Hepatocyte (in vitro differentiated cells): ENCODE measurements at regions not wholly inside any gene's neighbourhood (a gene's known extent, or its start where the extent isn't known, plus 50 kb on each side); places are given as distances from the start of the nearest gene placed in this dataset.

Experiments used
- DNase-seq: peaks from one replicate; pipeline ENCODE4 v3.0.0-alpha.2; 2016; ENCODE audit warnings: low spot score
- H2AFZ ChIP-seq: fragments of 200-600 bp; sonication (generic); 2 replicates; pipeline ENCODE4 v1.6.0; 2016; ENCODE audit warnings: antibody characterized with exemption, mild to moderate bottlenecking
- H3K27ac ChIP-seq: fragments of 200-600 bp; sonication (generic); 2 replicates; pipeline ENCODE4 v1.5.1; 2016; ENCODE audit warnings: mild to moderate bottlenecking
- H3K27me3 ChIP-seq: fragments of 200-600 bp; sonication (generic); 2 replicates; pipeline ENCODE4 v1.6.1; 2016
- H3K36me3 ChIP-seq: fragments of 200-600 bp; sonication (generic); replicated peaks from 2 replicates; pipeline ENCODE4 v1.5.1; 2016; ENCODE audit warnings: low read depth; ENCODE audit not compliant: insufficient read depth
- H3K4me1 ChIP-seq: fragments of 200-600 bp; sonication (generic); 2 replicates; pipeline ENCODE4 v1.5.1; 2016; ENCODE audit warnings: mild to moderate bottlenecking, moderate library complexity; ENCODE audit not compliant: insufficient read depth
- H3K4me2 ChIP-seq: fragments of 200-600 bp; sonication (generic); 2 replicates; pipeline ENCODE4 v1.6.0; 2016
- H3K4me3 ChIP-seq: fragments of 200-600 bp; sonication (generic); 2 replicates; pipeline ENCODE4 v1.5.1; 2016; ENCODE audit warnings: mild to moderate bottlenecking
- H3K79me2 ChIP-seq: fragments of 200-600 bp; sonication (generic); 2 replicates; pipeline ENCODE4 v1.6.0; 2017; ENCODE audit warnings: mild to moderate bottlenecking
- H3K9me2 ChIP-seq: fragments of 200-600 bp; sonication (generic); replicated peaks from 2 replicates; pipeline ENCODE4 v1.6.0; 2017; ENCODE audit warnings: mild to moderate bottlenecking; ENCODE audit not compliant: insufficient read depth
- H3K9me3 ChIP-seq: fragments of 200-600 bp; sonication (generic); 2 replicates; pipeline ENCODE4 v1.5.1; 2016; ENCODE audit warnings: low read depth, mild to moderate bottlenecking
- H4K20me1 ChIP-seq: fragments of 200-600 bp; sonication (generic); 2 replicates; pipeline ENCODE4 v1.6.0; 2016; ENCODE audit warnings: mild to moderate bottlenecking; ENCODE audit not compliant: insufficient read depth, poor library complexity, severe bottlenecking
- EZH2 ChIP-seq: fragments of 200-600 bp; sonication (generic); IDR thresholded peaks from 2 replicates; pipeline ENCODE4 v1.6.1; 2016; ENCODE audit warnings: antibody characterized with exemption, mild to moderate bottlenecking, borderline replicate concordance
- EZH2phosphoT487 ChIP-seq: fragments of 200-600 bp; sonication (generic); IDR thresholded peaks from one replicate; pipeline ENCODE4 v1.6.1; 2018; ENCODE audit warnings: antibody characterized with exemption, mild to moderate bottlenecking, low read depth, moderate library complexity; ENCODE audit not compliant: unreplicated experiment, severe bottlenecking
- WGBS: methylation state at CpG from one replicate; pipeline ENCODE4 v1.1.6; 2016; ENCODE audit warnings: low lambda C conversion rate; ENCODE audit errors: missing lambda C conversion rate; 5-methylcytosine and 5-hydroxymethylcytosine counted together
- TF ChIP-seq, protein P1 (sequence below): fragments of 200-600 bp; sonication (generic); IDR thresholded peaks from 2 replicates; pipeline ENCODE4 v1.5.1; 2016; ENCODE audit warnings: antibody characterized with exemption, mild to moderate bottlenecking; ENCODE audit not compliant: poor library complexity

- H3K27me3 ChIP-seq: no peaks in the 10 kb centered on the region
- H3K4me2 ChIP-seq: no peak overlapping the region
- no peaks in the 10 kb centered on the region for H3K36me3 ChIP-seq
- DNase-seq: no peak
- no peak overlapping the region for H3K4me3 ChIP-seq
- H3K9me2 ChIP-seq: no peaks in the 10 kb centered on the region
- H2AFZ ChIP-seq: no peak overlapping the region
- no peak for TF ChIP-seq EZH2phosphoT487
- no peak for TF ChIP-seq EZH2
- TF ChIP-seq, protein P1, sequence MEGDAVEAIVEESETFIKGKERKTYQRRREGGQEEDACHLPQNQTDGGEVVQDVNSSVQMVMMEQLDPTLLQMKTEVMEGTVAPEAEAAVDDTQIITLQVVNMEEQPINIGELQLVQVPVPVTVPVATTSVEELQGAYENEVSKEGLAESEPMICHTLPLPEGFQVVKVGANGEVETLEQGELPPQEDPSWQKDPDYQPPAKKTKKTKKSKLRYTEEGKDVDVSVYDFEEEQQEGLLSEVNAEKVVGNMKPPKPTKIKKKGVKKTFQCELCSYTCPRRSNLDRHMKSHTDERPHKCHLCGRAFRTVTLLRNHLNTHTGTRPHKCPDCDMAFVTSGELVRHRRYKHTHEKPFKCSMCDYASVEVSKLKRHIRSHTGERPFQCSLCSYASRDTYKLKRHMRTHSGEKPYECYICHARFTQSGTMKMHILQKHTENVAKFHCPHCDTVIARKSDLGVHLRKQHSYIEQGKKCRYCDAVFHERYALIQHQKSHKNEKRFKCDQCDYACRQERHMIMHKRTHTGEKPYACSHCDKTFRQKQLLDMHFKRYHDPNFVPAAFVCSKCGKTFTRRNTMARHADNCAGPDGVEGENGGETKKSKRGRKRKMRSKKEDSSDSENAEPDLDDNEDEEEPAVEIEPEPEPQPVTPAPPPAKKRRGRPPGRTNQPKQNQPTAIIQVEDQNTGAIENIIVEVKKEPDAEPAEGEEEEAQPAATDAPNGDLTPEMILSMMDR: no peak
- H3K9me3 ChIP-seq: peaks cover 4% of the 10 kb centered on the region
- H3K79me2 ChIP-seq: no peaks in the 10 kb centered on the region
- no peaks in the 10 kb centered on the region for H3K4me1 ChIP-seq
- H3K27ac ChIP-seq: no peak overlapping the region
- H4K20me1 ChIP-seq: no peaks in the 10 kb centered on the region
These were observed 331.9 kb upstream of the GULP1 start for GRCh38 chr2:187959821-187960220.

- Histone ChIP-seq H3K4me1 (no peaks in the 10 kb centered on the region), H3K27ac (no peak overlapping the region), H3K9me3 (no peaks in the 10 kb centered on the region), H3K4me2 (no peak overlapping the region), H3K27me3 (no peaks in the 10 kb centered on the region), H4K20me1 (no peaks in the 10 kb centered on the region), H3K9me2 (no peaks in the 10 kb centered on the region), H2AFZ (no peak overlapping the region), H3K36me3 (no peaks in the 10 kb centered on the region), H3K79me2 (no peaks in the 10 kb centered on the region), H3K4me3 (no peak overlapping the region)
- WGBS: 90% methylated on average over 2 of the region's 2 CpGs
- TF ChIP-seq, protein P1: no peak
- TF ChIP-seq EZH2phosphoT487: no peak
- TF ChIP-seq EZH2: no peak
- DNase-seq: no peak
These were observed 329.1 kb upstream of the GULP1 start for GRCh38 chr2:187962538-187962937.

DNA sequence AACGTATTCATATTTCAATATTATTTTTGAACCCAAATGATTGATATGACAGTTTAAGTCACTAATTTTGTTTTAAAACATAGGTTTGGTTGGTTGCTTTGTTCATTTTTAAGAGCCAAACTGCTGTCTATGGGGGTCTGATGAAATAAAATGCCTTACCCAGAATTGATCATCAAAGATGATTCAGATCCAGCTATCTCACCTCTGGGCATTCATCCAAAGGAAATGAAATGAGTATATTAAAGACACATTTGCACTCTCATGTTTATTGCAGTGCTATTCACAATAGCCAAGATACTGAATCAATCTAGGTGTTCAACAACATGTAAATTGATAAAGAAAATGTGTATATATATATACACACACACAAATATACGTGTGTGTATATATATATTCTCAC is 326.9 kb upstream of the GULP1 start:
- Histone ChIP-seq H3K4me3 (no peak overlapping the region), H3K4me2 (no peak overlapping the region), H2AFZ (no peak overlapping the region), H3K36me3 (no peaks in the 10 kb centered on the region), H3K79me2 (no peaks in the 10 kb centered on the region), H3K4me1 (no peaks in the 10 kb centered on the region), H3K27ac (no peak overlapping the region), H4K20me1 (no peaks in the 10 kb centered on the region), H3K9me3 (no peaks in the 10 kb centered on the region), H3K27me3 (no peaks in the 10 kb centered on the region), H3K9me2 (no peaks in the 10 kb centered on the region)
- DNase-seq: no peak
- TF ChIP-seq EZH2 (no peak), EZH2phosphoT487 (no peak)
- TF ChIP-seq, protein P1: no peak
- 94% methylated on average over 2 of the region's 2 CpGs for WGBS

DNA sequence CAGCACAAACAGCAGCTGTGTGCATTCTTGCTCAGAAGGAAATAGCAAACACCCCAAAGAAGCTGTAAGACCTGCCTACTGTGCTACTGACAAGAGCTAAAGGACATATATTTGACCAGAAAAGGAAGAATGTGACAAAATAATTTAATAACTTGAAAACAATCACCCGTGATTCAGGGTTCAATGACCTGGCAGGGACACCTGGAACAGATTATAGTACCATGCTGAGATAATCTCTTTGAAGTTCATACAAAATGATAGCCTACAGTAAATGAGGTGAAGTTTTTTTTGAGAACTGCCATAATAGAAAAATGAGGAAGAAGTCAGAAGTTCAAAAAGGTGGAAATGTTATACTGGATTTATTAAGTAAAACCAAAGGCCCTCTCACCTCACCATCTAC is 324.8 kb upstream of the GULP1 start:
- Histone ChIP-seq H3K36me3 (no peaks in the 10 kb centered on the region), H4K20me1 (no peaks in the 10 kb centered on the region), H3K27me3 (no peaks in the 10 kb centered on the region), H3K9me3 (no peaks in the 10 kb centered on the region), H3K79me2 (no peaks in the 10 kb centered on the region), H3K27ac (no peak overlapping the region), H3K4me3 (no peak overlapping the region), H3K9me2 (no peaks in the 10 kb centered on the region), H3K4me2 (no peak overlapping the region), H2AFZ (no peak overlapping the region), H3K4me1 (no peaks in the 10 kb centered on the region)
- WGBS: 50% methylated on average over 1 of the region's 1 CpG
- TF ChIP-seq, protein P1: no peak
- TF ChIP-seq EZH2 (no peak), EZH2phosphoT487 (no peak)
- DNase-seq: no peak
